ENCODE measurements at regions not wholly inside any gene's neighbourhood (a gene's known extent, or its start where the extent isn't known, plus 50 kb on each side); places are given as distances from the start of the nearest gene placed in this dataset.

DNA sequence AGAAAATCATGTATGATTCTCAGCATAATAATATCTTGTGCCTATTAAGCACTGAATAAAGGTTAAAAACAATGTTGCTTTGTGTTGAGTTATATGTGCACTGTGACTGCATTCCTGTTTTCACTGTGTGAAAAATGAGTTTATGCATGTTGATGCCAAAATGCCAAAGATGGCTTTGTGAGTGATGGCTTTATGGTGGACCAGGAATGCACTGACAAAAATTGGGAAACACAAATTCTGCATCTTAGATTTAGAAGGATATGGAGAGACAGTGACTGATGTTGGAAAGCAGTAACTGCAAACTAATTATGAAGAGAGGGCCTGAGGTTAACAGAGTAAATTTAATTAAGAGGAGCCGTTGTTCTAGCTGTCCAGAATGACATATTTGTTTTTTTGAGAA is 440.4 kb downstream of the KIF20B start:
- TF ChIP-seq, protein P1, sequence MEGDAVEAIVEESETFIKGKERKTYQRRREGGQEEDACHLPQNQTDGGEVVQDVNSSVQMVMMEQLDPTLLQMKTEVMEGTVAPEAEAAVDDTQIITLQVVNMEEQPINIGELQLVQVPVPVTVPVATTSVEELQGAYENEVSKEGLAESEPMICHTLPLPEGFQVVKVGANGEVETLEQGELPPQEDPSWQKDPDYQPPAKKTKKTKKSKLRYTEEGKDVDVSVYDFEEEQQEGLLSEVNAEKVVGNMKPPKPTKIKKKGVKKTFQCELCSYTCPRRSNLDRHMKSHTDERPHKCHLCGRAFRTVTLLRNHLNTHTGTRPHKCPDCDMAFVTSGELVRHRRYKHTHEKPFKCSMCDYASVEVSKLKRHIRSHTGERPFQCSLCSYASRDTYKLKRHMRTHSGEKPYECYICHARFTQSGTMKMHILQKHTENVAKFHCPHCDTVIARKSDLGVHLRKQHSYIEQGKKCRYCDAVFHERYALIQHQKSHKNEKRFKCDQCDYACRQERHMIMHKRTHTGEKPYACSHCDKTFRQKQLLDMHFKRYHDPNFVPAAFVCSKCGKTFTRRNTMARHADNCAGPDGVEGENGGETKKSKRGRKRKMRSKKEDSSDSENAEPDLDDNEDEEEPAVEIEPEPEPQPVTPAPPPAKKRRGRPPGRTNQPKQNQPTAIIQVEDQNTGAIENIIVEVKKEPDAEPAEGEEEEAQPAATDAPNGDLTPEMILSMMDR (IDR thresholded peaks at IDR 0.05): no peak
- TF ChIP-seq POLR2A (IDR thresholded peaks at IDR 0.05): no peak
